Fibroblast of skin of abdomen (primary cell): ENCODE measurements at regions not wholly inside any gene's neighbourhood (a gene's known extent, or its start where the extent isn't known, plus 50 kb on each side); places are given as distances from the start of the nearest gene placed in this dataset.
"Not testable (repeated sequence)": the region's sequence is repeated elsewhere in the genome, so short reads cannot be mapped to it uniquely, and the experiment has no call there.

Experiments
- DNase-seq: peaks from one replicate; pipeline ENCODE4 v3.0.0-alpha.2; 2013

DNA sequence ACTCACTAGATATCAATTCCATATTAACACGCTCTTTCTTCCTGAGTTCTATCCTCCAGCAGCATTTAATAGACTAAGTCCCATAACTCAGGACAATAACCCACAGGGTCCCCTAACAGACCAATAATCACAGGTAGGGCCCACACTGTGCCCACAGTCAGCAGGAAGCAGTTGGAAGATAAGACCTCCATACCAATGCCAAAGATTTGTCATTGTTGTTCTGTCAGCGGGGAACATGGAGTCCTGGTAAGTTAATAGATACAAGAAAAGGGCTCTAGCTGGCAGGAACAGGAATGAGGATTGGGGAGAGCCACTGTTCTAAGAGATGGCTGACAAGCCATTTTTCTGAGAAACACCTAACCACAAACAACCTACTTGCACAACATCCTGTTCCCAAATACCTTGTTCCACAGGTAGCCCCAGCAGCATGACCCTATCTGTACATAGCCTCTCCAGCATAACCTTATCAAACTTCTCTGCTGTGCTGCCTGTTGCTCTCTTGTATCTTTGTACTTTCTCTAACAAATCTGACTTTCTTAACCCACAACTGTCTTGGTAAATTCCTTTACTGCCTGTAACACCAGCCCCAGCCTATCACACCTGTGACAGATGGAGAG is 142.0 kb upstream of the KCNJ15 start:
- DNase-seq: no peak

DNA sequence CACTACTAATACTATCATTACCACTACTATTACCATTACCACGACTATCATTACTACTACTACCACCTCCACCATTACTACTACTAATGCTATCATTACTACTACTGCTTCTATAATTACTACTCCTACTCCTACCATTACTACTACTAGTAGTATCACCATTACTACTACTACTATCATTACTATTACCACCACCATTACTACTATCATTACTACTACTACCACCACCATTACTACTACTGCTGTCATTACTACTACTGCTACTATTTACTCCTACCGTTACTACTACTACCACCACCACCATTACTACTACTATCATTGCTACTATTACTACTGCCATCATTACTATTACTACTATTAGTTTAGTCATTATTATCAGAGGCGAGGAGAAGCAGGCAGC is 140.9 kb upstream of the KCNJ15 start:
- DNase-seq: no peak

DNA sequence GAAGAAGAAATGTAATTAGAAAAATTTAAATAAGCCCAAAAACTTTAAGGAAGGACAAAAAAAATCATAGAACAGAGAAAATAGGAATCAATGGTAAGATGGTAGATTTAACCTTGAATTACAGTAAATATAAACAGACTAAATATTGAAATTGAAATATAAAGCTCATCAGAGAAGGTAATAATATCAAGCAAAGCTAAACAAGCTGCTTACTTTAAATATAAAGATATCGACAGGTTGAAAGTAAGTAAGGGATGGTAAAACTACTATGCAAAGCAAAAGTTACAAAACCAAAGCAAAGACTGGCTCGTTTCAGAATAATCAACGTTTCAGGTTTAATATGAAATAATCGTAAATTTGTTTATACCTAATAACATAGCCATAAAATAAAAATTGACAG is 137.0 kb upstream of the KCNJ15 start:
- DNase-seq: no peak

DNA sequence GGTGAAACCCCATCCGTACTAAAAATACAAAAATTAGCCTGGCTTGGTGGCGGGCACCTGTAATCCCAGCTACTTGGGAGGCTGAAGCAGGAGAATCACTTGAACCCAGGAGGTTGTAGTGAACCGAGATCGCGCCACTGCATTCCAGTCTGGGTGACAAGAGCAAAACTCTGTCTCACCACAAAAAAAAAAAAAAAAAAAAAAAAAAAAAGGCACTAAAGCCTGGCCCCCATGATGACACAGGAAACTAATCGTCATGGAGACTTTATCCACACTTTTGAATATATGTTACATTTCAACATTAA is 136.2 kb upstream of the KCNJ15 start:
- DNase-seq: not testable (repeated sequence)

DNA sequence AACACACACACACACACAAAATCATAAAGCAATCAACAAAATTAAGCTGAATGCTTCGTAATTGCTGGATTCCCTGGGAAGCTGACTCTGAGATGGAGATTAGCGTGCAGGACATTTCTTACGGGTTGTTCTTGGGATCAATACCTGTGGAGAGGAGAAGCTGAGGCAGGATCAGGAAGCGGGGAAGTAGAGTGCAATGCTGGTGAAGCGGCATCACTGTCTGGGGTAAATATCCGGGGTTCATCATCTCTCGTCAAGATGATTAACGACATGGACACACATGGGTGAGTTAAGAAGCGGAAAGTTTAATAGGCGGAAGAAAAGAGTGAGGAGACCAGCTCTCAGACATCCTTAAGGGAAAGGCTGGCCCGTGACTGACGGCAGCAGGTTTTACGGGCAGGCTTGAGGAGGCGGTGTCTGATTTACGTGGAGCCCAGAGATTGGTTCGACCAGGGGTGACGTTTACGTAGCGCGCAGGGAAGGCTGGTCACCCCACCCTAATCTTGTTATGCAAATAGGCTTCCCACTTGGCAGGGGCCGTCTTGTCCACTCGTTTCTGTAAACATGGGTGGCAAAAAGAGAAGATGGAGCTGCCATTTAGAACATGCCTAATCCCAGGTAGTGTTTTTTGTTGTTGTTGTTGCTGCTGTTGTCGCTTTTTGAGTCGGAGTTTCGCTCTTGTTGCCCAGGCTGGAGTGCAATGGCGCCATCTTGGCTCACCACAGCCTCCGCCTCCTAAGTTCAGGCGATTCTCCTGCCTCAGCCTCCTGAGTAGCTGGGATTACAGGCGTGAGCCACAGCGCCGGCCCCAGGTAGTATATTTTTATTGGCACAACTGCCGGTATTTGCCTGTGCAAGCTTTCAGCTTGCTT is 135.6 kb upstream of the KCNJ15 start:
- no peak for DNase-seq

DNA sequence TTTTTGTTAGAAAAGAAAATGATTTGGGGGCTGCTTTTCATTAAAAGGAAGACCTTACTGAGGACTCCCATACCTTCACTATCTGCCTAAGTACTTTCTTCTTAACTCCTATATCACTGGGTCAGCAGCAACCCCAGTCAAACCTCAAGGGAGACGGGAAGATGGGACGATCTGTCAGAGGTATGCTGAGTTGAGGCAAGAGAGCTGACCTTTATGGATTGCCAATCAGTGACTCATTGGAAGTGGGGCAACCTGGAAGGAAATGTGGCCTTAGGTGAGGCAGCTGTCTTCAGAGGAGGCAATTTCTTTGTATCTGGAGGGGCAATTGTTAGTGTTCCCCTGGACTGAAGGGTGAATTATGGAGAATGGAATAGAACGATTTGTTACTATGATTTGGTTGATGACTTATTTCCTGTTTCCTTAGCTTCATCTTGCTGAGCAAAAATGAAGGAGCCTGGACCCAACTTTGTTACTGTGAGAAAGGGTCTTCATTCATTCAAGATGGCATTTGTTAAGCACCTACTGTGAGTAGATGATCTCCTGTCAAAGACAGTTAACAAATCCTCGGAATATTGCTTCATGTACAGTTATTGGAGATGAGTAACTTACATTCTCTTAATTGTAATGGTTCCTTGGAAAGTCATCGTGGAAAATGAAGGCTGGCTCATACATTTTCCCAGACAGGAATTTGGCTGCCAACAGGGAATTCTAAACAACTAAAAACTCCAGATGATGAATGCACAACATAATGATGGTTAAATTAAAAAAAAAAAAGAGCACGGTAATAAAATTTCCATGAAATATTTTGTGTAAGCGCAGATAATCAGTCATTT is 134.7 kb upstream of the KCNJ15 start:
- peak; percentile 35 for DNase-seq

DNA sequence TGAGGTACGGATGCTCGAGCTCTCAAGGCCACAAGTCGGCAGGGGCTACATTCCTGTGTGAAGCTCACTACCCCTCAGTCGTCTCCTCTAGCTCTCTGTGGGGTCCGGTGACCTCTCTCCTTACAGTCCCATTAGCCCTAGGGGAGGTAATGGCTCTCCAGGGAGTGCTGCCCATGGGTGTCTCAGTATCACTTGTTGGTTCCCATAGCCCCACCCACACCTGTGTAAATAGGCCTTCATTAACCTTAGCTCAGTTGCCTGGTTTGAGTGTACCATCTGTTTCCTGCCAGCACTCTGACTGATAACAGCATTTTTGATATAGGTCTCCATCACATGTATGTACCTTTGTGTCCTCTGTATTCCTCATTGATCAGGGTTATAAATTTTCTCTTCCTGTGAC is 133.2 kb upstream of the KCNJ15 start:
- no peak for DNase-seq

DNA sequence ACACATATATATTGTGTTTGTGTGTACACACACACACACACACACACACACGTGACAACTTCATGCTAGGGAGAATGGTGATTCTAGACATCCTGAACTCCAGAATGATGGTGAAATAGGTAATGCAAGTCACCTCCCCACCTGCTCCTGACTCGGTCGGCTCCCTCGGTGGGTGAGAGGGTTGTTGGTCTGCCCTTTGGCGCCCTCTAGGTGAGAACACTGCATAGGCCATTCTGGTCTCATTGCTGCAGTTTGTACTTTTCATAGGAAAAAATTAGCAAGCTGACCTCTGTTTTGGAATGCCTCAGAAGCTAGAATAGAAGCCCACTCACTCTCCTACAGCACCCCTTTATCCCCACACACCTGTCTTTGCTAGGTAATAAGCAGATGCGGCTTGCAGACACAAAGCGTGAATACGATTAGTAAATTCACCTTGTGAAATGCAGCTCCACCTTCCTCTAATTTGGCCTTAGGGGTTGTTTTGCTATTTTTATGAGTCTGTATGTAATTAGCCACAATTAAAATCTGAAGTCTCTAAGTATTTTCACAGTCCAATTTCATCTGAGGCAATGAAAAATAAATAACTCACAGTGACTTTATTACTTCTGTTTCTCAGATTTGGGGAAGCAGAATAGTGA is 130.0 kb upstream of the KCNJ15 start:
- DNase-seq: peak; percentile 29

DNA sequence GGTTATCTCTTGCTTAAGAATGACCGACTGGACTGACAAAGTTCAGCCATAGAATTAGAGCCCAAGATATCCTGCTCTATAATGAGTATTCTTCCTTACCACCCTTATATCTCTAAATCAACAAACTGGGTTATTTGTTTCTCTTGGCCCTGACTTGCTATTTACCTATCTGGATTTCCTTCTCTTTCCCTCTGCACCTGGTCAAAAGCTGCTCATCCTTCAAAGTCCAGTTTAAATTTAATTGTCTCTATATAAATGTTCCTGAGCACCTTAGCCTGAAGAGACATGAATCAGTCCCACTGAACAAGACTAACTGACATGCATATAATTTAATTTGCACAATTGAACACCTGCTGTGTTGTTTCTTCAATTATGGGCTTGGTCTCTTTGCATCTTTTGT is 127.1 kb upstream of the KCNJ15 start:
- DNase-seq: no peak

DNA sequence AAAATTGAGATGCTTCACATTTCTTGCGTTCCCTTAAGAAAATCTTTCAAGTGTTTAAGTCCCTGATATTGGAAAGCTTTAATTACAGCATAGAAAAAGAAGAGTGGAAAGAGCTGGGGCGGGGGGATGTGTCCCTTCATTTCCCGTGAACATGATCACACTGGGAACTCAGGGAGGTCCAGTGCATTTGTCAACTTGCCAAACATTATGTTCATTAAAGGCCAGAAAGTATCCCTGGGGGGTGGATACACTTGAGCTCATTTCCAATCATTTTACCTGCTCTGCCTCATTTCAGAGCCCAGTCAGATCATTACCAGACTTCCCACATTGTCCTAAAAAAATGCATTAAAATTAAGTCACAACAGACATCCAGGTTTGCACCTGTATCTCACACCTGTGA is 123.6 kb upstream of the KCNJ15 start:
- DNase-seq: no peak

DNA sequence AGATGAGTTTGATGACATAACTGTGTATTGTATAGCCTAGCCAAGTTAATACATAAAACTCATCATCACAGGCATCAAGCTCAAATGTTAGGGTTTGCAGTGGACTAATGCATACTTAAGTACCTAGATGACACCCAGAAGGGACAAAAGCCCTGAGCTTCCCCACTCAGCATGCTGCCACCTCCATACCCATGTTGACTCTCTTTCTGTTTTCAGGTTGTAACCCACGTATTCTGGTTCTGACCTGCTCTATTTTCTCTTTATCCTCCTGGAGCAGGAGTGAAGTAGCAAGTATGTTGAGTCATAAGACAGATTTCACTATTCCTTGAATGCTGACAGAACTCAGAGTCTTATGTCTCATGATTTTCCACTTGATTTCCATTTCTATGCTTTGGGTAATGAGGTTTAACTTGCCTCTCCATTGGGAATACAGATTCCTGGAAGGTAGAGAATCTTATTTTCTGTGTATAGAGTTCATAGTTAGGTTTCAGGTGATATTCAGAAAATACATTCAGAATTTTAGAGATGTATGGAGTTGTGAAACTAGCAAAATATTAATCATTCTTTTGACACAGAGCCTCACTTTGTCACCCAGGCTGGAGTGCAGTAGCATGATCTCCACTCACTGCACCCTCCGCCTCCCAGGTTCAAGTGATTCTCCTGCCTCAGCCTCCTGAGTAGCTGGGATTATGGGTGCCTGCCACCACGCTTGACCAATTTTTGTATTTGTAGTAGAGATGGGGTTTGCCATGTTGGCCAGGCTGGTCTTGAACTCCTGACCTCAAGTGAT is 122.5 kb upstream of the KCNJ15 start:
- DNase-seq: no peak

DNA sequence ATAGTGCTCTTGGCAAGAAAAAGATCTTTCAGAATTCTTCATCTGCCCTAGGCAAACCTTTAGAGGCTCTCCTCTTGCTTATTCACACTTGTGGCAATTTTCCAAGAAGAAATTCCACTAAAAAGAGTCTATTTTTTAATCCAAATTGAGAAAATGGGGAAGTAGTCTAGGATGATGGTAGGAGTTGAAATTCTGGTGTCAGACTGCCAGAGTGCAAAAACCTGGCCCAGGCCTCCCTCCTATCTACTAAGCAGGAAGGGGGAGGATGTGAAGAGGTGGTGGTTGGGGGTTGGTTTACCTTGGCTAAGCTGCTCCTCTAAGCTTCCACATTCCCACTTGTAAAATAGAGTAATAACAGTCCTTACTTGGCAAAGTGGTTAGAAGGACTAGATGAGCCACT is 120.6 kb upstream of the KCNJ15 start:
- peak; percentile 61 for DNase-seq

DNA sequence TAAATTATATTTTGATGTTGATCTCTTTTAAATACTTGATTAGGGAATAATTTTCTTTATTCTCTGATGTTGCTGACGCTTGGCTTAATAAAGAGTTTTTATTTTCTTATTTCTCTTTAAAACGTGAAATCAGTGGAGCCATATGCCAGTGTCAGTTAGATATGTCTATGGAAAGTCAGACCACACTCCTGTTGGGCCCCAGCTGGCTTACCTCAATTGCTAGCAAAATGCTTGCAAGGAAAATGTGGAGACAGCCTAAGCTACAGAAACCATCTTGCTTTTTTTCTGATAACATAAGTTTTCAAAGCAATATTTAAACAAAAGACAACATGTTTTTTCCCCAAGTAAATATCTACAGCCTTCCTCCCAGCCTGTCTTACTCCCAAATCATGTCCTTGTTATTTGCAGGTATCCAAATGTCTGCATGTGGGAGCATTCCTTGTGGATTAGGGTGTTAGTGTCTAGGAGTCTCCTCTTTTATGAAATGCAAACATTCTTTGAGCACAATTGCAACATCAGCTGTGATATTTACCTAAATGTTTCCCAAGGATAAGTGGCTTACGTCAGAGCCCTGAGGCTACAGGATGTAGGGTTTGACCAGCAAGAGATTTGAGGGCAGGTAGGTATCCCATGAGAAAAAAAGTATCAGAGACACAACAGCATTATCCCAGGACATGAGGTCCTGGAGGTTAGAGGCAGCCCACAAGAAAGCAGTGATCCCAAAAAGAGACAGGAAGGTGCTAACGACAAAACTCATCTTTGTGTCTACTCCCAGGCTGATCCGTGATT is 117.2 kb upstream of the KCNJ15 start:
- DNase-seq: peak; percentile 26

DNA sequence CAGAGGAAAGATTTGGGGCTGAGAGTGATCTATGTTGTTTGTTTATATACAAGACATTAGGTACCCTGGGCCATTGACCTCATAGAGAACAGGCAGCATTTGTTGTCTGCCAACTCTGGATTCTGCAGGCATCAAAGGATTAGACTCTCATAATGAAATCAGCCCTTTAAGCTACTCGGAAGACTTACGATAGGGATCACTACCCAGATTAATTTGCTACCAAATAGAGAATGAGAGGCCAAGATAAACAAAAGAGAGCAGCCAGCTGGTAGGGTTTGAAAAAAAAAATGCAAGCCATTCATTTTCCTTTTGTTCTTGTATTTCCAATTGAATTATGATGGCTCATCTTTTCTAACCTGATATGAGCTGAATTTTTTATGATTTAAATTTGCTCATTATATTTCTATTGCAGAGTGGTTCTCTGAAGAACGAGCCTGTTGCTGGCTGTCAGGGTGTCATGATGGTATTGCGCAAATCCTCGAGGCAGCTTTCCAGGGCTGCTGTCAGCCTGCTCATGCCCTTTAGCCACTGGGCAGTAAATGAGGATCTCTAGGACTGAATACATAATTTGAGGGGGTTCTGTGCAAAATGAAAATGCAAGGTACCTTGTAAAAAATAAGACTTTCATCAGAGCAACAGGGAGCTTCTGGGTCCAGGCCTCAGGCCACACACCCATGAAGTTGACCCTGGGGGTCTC is 116.4 kb upstream of the KCNJ15 start:
- DNase-seq: no peak

DNA sequence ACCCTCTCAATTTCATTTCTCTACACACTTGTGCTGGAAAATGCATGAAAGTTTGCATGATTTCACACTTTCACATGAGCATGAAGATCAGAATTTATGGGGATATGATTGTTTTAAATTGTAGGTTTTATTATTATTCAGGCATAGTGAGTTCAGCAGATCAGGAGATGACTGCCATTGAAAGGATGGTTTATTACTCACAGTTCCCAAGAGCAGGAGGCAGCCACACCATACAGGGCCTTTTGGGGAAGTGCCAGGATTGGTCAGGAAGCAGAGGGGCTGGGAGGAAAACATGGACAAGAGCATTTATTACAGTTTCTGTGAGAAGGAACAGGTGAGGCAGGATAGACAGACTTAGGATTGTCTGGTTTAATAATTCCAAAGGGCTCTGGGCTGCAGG is 114.6 kb upstream of the KCNJ15 start:
- DNase-seq: no peak

DNA sequence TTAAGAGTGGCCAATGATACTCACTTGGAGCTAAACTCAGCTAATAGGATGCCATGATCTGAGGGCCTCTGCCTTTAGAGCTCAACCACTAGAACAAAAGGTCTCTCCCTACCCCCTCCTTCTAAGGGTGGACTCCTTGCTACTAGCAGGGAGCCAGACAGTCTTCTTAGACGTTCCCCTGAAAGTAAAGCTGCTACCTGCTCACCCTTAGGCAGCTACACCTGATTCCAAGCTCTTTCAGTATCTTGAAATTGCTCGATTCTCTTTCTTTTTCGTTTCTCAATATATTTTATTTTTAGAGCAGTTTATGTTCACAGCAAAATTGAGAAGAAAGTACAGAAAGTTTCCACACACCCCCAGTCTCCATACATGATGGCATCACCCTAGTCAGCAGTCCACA is 112.6 kb upstream of the KCNJ15 start:
- no peak for DNase-seq

DNA sequence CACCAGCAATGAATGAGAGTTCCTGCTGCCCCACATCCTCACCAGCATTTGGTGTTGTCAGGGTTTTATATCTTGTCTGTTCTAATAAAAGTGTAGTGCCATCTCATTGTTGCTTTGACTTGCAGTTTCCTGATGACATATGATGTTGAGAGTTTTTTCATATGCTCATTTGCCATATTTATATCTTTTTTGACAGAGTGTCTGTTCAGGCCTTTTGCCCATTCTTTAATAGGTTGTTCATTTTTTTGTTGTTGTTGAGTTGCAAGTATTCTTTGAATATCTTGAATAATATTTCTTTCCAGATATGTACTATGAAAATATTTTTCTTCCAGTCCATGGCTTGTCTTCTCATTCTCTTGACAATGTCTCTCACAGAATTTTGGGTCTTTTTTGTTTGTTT is 111.7 kb upstream of the KCNJ15 start:
- no peak for DNase-seq

DNA sequence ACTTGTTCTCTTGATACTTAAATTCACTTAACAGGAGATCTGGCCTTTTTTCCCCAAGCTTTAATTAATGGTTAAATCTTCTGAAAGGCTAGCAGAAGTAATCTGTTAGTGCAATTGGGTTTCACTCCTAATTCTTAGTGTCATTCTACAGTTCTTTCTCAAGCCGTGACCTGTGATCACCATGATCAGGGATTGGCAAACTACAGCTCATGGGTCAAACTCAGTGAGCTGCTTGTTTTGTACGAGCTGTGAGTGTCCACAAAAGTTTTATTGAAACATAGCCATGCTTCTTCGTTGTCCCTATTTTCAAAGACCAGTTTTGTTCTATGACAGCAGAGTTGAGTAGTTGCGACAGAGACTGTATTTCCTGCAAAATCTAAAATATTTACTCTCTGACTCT is 109.4 kb upstream of the KCNJ15 start:
- no peak for DNase-seq

DNA sequence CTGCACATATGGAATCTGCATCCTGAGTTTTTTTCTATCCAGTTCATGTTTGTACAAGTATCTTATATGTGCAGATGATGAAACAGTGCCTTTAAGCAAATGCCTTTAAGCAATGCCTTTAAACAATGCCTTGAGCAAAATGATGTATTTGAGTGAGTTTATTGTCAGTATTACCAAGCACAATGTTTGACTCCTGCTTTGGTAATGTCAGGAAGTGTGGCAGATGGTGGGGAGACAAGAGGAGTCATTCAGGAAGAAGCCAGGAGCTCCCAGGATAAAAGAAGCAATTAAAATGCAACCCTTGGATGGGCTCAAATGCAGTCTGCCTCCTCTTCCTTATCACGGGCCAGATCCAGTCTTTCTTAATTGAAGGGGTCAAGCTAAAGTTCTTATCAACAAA is 108.7 kb upstream of the KCNJ15 start:
- DNase-seq: no peak

DNA sequence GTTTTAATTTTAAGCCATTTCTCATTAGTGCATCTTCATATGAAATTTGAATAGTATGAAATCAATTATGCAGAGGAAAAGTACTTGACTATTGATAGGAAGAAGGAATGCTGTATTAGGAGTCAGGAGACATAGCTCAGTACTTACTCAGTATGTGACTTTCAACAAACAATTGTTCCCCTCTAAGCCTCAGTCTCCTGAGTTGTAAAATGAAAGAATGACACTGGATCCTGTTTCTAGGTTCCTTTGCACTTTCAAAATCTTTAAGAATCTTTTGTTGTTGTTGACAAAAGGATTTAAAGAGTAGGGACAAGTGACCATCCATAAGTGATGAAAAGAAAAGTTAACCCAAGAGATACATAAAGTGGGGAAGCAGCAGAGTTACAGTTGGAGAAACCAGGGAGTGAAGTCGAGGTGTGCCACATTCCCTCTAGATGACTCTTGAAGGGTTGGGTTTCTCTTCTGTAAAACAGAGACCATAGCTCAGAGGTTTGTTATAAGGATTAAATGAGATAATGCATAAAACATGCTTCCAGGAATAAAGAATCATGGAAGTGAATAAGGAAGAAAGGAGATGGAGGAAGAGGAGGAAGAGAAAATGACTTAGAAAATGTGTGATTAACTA is 105.7 kb upstream of the KCNJ15 start:
- DNase-seq: no peak
